WTC11 (cell line): ENCODE measurements at regions not wholly inside any gene's neighbourhood (a gene's known extent, or its start where the extent isn't known, plus 50 kb on each side); places are given as distances from the start of the nearest gene placed in this dataset.

Experiments used
- ATAC-seq: fragments of 200-7000 bp; cut with Tn5 transposase; 2 replicates; pipeline ENCODE4 v1.10.0; 2021; ENCODE audit warnings: mild to moderate bottlenecking, moderate library complexity
- CTCF ChIA-PET: fragments of 300-600 bp; sonication (Branson Sonifier 250); formaldehyde crosslinking; loops from one replicate; lab custom pipeline; 2021; ENCODE audit warnings: antibody characterized with exemption; lab: Charles Lee
- POLR2A ChIA-PET: fragments of 350-600 bp; sonication (Branson Sonifier 250); formaldehyde crosslinking; loops from one replicate; lab custom pipeline; 2021; ENCODE audit warnings: antibody characterized with exemption; lab: Charles Lee
- DNase-seq: peaks from one replicate; pipeline ENCODE4 v3.0.0; 2021; ENCODE audit warnings: low spot score
- H3K27ac Mint-ChIP-seq: 2 replicates; pipeline ENCODE4 v1.8.0; 2021; ENCODE audit warnings: mixed read lengths
- H3K27me3 Mint-ChIP-seq: 2 replicates; pipeline ENCODE4 v1.8.0; 2021; ENCODE audit warnings: low read depth, mild to moderate bottlenecking, moderate library complexity, mixed read lengths
- H3K36me3 Mint-ChIP-seq: 2 replicates; pipeline ENCODE4 v1.8.0; 2021; ENCODE audit warnings: mixed read lengths
- H3K4me1 Mint-ChIP-seq: 2 replicates; pipeline ENCODE4 v1.8.0; 2022; ENCODE audit warnings: mixed read lengths
- H3K4me3 Mint-ChIP-seq: 2 replicates; pipeline ENCODE4 v1.8.0; 2021; ENCODE audit warnings: mild to moderate bottlenecking, moderate library complexity, mixed read lengths
- H3K9me3 Mint-ChIP-seq: 2 replicates; pipeline ENCODE4 v1.8.0; 2021; ENCODE audit warnings: mixed read lengths
- ATF1 ChIP-seq: sonication (generic); formaldehyde crosslinking; IDR thresholded peaks from 2 replicates; pipeline ENCODE4 v1.8.1; 2023; ENCODE audit warnings: mild to moderate bottlenecking, moderate library complexity, missing genetic modification reagents
- CREB1 ChIP-seq: sonication (generic); formaldehyde crosslinking; IDR thresholded peaks from 2 replicates; pipeline ENCODE4 v1.8.0; 2023; ENCODE audit warnings: mild to moderate bottlenecking, missing genetic modification reagents
- FOXJ3 ChIP-seq: sonication (generic); formaldehyde crosslinking; IDR thresholded peaks from 2 replicates; pipeline ENCODE4 v1.9.0; 2021; ENCODE audit warnings: missing genetic modification reagents, mild to moderate bottlenecking, borderline replicate concordance
- FOXP1 ChIP-seq: sonication (generic); formaldehyde crosslinking; IDR thresholded peaks from 2 replicates; pipeline ENCODE4 v1.8.0; 2022; ENCODE audit warnings: missing genetic modification reagents, mild to moderate bottlenecking, moderate library complexity, borderline replicate concordance
- HMGA2 ChIP-seq: fragments of 250-450 bp; sonication (Bioruptor Pico); IDR thresholded peaks from 2 replicates; pipeline ENCODE4 v1.4.0; 2021; ENCODE audit warnings: mild to moderate bottlenecking, moderate library complexity
- JAZF1 ChIP-seq: fragments of 250-450 bp; sonication (Bioruptor Pico); IDR thresholded peaks from 2 replicates; pipeline ENCODE4 v1.9.0; 2021; ENCODE audit warnings: moderate library complexity, mild to moderate bottlenecking, inconsistent platforms
- MYBL2 ChIP-seq: sonication (generic); formaldehyde crosslinking; IDR thresholded peaks from 2 replicates; pipeline ENCODE4 v1.8.1; 2023; ENCODE audit warnings: mild to moderate bottlenecking, moderate library complexity, missing genetic modification reagents
- NR2C2 ChIP-seq: sonication (generic); formaldehyde crosslinking; IDR thresholded peaks from 2 replicates; pipeline ENCODE4 v1.8.0; 2022; ENCODE audit warnings: mild to moderate bottlenecking, missing genetic modification reagents
- PRRX2 ChIP-seq: fragments of 250-450 bp; sonication (Bioruptor Pico); IDR thresholded peaks from 2 replicates; pipeline ENCODE4 v1.8.0; 2021; ENCODE audit warnings: mild to moderate bottlenecking
- RELA ChIP-seq: sonication (generic); formaldehyde crosslinking; IDR thresholded peaks from 2 replicates; pipeline ENCODE4 v1.8.1; 2022; ENCODE audit warnings: missing genetic modification reagents, mild to moderate bottlenecking, borderline replicate concordance
- TEAD4 ChIP-seq: sonication (generic); formaldehyde crosslinking; IDR thresholded peaks from 2 replicates; pipeline ENCODE4 v1.8.0; 2022; ENCODE audit warnings: mild to moderate bottlenecking, missing genetic modification reagents
- ZBTB21 ChIP-seq: sonication (generic); formaldehyde crosslinking; IDR thresholded peaks from 2 replicates; pipeline ENCODE4 v1.8.1; 2023; ENCODE audit warnings: mild to moderate bottlenecking, missing genetic modification reagents, borderline replicate concordance
- ZNF121 ChIP-seq: sonication (generic); formaldehyde crosslinking; IDR thresholded peaks from 2 replicates; pipeline ENCODE4 v1.8.0; 2023; ENCODE audit warnings: missing genetic modification reagents
- ZNF671 ChIP-seq: fragments of 250-450 bp; sonication (Bioruptor Pico); IDR thresholded peaks from 2 replicates; pipeline ENCODE4 v1.8.0; 2021; ENCODE audit warnings: mild to moderate bottlenecking
- TF ChIP-seq, protein P1 (sequence below): fragments of 250-450 bp; sonication (Bioruptor Pico); IDR thresholded peaks from 2 replicates; pipeline ENCODE4 v1.9.0; 2021; ENCODE audit warnings: mild to moderate bottlenecking, borderline replicate concordance
- TF ChIP-seq, protein P2 (sequence below): sonication (generic); formaldehyde crosslinking; IDR thresholded peaks from 2 replicates; pipeline ENCODE4 v1.8.0; 2022; ENCODE audit warnings: mild to moderate bottlenecking, missing genetic modification reagents
- TF ChIP-seq, protein P3 (sequence below): fragments of 250-450 bp; sonication (Bioruptor Pico); IDR thresholded peaks from 2 replicates; pipeline ENCODE4 v1.9.0; 2021; ENCODE audit warnings: moderate library complexity, mild to moderate bottlenecking, inconsistent platforms, borderline replicate concordance
- TF ChIP-seq, protein P4 (sequence below): sonication (generic); formaldehyde crosslinking; conservative IDR thresholded peaks from 2 replicates; pipeline ENCODE4 v1.8.1; 2022; ENCODE audit warnings: mild to moderate bottlenecking, missing genetic modification reagents
- TF ChIP-seq, protein P5 (sequence below): sonication (generic); formaldehyde crosslinking; IDR thresholded peaks from 2 replicates; pipeline ENCODE4 v1.8.1; 2022; ENCODE audit warnings: missing genetic modification reagents, borderline replicate concordance
- TF ChIP-seq, protein P6 (sequence below): fragments of 250-450 bp; sonication (Bioruptor Pico); IDR thresholded peaks from 2 replicates; pipeline ENCODE4 v1.9.0; 2021; ENCODE audit warnings: mild to moderate bottlenecking

DNA sequence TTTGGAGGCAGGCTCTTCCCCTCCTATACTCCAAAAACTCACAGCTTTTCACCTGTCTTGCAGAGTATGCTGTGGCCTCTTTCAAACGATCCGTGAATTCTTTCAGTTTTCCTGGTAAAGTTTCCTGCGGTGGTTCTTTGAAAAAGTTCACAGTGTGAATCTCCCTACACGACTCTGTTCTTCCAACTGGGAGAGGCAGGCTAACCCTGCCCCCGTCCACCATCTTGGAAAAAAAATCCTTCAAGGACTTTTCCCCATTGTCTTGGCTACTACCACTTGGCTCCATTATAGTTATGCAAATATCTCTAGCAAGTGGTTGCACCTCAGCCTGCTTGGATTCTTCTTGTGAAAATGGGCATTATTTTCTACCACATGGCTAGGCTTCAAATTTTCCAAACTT, 382.6 kb downstream of the AGTPBP1 start (continued):
- TF ChIP-seq, protein P1, sequence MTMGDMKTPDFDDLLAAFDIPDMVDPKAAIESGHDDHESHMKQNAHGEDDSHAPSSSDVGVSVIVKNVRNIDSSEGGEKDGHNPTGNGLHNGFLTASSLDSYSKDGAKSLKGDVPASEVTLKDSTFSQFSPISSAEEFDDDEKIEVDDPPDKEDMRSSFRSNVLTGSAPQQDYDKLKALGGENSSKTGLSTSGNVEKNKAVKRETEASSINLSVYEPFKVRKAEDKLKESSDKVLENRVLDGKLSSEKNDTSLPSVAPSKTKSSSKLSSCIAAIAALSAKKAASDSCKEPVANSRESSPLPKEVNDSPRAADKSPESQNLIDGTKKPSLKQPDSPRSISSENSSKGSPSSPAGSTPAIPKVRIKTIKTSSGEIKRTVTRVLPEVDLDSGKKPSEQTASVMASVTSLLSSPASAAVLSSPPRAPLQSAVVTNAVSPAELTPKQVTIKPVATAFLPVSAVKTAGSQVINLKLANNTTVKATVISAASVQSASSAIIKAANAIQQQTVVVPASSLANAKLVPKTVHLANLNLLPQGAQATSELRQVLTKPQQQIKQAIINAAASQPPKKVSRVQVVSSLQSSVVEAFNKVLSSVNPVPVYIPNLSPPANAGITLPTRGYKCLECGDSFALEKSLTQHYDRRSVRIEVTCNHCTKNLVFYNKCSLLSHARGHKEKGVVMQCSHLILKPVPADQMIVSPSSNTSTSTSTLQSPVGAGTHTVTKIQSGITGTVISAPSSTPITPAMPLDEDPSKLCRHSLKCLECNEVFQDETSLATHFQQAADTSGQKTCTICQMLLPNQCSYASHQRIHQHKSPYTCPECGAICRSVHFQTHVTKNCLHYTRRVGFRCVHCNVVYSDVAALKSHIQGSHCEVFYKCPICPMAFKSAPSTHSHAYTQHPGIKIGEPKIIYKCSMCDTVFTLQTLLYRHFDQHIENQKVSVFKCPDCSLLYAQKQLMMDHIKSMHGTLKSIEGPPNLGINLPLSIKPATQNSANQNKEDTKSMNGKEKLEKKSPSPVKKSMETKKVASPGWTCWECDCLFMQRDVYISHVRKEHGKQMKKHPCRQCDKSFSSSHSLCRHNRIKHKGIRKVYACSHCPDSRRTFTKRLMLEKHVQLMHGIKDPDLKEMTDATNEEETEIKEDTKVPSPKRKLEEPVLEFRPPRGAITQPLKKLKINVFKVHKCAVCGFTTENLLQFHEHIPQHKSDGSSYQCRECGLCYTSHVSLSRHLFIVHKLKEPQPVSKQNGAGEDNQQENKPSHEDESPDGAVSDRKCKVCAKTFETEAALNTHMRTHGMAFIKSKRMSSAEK (CRISPR knock-in tag): no peak
- TF ChIP-seq FOXJ3 (CRISPR knock-in tag): no peak

DNA sequence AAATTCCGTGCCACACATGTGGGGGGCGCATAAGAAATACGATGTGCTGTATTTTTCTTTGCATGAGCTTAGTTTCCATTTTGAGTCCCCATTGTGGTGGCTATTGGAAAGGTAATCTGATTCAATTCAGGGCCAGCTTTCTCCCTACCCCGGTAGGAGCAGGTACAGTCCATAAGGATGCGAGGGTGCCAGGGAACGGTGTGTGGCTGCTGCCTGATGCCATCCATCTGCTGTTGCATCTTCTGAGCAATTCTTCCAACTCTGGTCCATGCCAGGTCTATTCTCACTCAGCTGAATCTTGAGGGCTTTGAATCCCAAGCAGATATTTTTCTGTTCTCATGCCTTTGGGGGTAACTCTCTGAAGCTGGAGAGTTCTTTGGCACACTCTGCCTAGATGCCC, 392.7 kb downstream of the AGTPBP1 start:
- Mint-ChIP-seq H3K4me1 (no peaks in the 10 kb centered on the region), H3K36me3 (no peaks in the 10 kb centered on the region), H3K4me3 (no peak overlapping the region), H3K9me3 (peaks cover 15% of the 10 kb centered on the region), H3K27ac (no peak overlapping the region), H3K27me3 (no peaks in the 10 kb centered on the region; the same call in 1 of the 2 replicates)
- CTCF ChIA-PET: interaction anchor here (0.6 kb wide), 1 partner anchor 87 kb away, joined by 3 read pairs; no protein-coding TSS in a partner anchor
- POLR2A ChIA-PET: no interaction called here
- TF ChIP-seq FOXP1 (CRISPR knock-in tag): no peak
- TF ChIP-seq ZNF121: no peak
- TF ChIP-seq CREB1: no peak
- TF ChIP-seq, protein P2, sequence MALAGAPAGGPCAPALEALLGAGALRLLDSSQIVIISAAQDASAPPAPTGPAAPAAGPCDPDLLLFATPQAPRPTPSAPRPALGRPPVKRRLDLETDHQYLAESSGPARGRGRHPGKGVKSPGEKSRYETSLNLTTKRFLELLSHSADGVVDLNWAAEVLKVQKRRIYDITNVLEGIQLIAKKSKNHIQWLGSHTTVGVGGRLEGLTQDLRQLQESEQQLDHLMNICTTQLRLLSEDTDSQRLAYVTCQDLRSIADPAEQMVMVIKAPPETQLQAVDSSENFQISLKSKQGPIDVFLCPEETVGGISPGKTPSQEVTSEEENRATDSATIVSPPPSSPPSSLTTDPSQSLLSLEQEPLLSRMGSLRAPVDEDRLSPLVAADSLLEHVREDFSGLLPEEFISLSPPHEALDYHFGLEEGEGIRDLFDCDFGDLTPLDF (CRISPR knock-in tag): no peak
- no peak for TF ChIP-seq RELA (CRISPR knock-in tag)
- no peak for TF ChIP-seq ATF1 (CRISPR knock-in tag)
- TF ChIP-seq JAZF1 (CRISPR knock-in tag): no peak
- TF ChIP-seq, protein P3, sequence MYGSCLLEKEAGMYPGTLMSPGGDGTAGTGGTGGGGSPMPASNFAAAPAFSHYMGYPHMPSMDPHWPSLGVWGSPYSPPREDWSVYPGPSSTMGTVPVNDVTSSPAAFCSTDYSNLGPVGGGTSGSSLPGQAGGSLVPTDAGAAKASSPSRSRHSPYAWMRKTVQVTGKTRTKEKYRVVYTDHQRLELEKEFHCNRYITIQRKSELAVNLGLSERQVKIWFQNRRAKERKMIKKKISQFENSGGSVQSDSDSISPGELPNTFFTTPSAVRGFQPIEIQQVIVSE (CRISPR knock-in tag): no peak
- TF ChIP-seq, protein P4, sequence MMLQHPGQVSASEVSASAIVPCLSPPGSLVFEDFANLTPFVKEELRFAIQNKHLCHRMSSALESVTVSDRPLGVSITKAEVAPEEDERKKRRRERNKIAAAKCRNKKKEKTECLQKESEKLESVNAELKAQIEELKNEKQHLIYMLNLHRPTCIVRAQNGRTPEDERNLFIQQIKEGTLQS (CRISPR knock-in tag): no peak
- TF ChIP-seq ZBTB21 (CRISPR knock-in tag): no peak
- ATAC-seq (no peak), DNase-seq (no peak)

DNA sequence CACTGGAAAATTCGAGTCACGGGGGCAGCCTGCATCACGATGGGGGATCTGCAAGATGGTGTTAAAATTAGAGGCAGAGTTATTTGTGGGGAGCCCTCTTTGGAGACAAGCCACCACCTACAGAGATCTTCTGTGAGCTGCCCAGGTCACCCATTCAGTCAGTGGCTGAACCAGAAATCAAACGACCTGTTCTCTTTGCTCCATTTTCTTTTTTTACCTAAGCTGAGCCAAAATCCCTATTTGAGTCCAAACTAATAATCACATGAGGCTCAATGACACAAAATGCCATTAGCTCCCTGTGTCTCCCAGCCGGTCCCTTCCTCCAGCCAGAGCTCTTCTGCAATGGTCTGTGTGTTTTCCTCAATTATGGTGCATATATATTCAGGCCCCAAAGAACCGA, 394.2 kb downstream of the AGTPBP1 start:
- ATAC-seq (no peak), DNase-seq (no peak)
- H3K9me3 Mint-ChIP-seq: peaks cover 10% of the 10 kb centered on the region
- H3K36me3 Mint-ChIP-seq: no peaks in the 10 kb centered on the region
- H3K27me3 Mint-ChIP-seq: peaks cover 2% of the 10 kb centered on the region; the same call in 1 of the 2 replicates
- H3K4me3 Mint-ChIP-seq: no peak overlapping the region
- no peak overlapping the region for H3K27ac Mint-ChIP-seq
- TF ChIP-seq HMGA2: no peak
- TF ChIP-seq, protein P5, sequence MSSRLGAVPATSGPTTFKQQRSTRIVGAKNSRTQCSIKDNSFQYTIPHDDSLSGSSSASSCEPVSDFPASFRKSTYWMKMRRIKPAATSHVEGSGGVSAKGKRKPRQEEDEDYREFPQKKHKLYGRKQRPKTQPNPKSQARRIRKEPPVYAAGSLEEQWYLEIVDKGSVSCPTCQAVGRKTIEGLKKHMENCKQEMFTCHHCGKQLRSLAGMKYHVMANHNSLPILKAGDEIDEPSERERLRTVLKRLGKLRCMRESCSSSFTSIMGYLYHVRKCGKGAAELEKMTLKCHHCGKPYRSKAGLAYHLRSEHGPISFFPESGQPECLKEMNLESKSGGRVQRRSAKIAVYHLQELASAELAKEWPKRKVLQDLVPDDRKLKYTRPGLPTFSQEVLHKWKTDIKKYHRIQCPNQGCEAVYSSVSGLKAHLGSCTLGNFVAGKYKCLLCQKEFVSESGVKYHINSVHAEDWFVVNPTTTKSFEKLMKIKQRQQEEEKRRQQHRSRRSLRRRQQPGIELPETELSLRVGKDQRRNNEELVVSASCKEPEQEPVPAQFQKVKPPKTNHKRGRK: no peak
- TF ChIP-seq RELA (CRISPR knock-in tag): no peak
- no peak for TF ChIP-seq MYBL2
- no peak for TF ChIP-seq ZNF671 (CRISPR knock-in tag)
- no peak for TF ChIP-seq ATF1 (CRISPR knock-in tag)
- no peak for TF ChIP-seq PRRX2
- no peak for TF ChIP-seq NR2C2 (CRISPR knock-in tag)
- TF ChIP-seq, protein P6, sequence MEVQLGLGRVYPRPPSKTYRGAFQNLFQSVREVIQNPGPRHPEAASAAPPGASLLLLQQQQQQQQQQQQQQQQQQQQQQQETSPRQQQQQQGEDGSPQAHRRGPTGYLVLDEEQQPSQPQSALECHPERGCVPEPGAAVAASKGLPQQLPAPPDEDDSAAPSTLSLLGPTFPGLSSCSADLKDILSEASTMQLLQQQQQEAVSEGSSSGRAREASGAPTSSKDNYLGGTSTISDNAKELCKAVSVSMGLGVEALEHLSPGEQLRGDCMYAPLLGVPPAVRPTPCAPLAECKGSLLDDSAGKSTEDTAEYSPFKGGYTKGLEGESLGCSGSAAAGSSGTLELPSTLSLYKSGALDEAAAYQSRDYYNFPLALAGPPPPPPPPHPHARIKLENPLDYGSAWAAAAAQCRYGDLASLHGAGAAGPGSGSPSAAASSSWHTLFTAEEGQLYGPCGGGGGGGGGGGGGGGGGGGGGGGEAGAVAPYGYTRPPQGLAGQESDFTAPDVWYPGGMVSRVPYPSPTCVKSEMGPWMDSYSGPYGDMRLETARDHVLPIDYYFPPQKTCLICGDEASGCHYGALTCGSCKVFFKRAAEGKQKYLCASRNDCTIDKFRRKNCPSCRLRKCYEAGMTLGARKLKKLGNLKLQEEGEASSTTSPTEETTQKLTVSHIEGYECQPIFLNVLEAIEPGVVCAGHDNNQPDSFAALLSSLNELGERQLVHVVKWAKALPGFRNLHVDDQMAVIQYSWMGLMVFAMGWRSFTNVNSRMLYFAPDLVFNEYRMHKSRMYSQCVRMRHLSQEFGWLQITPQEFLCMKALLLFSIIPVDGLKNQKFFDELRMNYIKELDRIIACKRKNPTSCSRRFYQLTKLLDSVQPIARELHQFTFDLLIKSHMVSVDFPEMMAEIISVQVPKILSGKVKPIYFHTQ: no peak
- no peak for TF ChIP-seq TEAD4 (CRISPR knock-in tag)
- CTCF ChIA-PET: no interaction called here
- no peaks in the 10 kb centered on the region for H3K4me1 Mint-ChIP-seq
- POLR2A ChIA-PET: no interaction called here
